ENCODE measurements at regions not wholly inside any gene's neighbourhood (a gene's known extent, or its start where the extent isn't known, plus 50 kb on each side); places are given as distances from the start of the nearest gene placed in this dataset.
A peak's percentile ranks its signal among the peaks of the same experiment; 100 is the strongest.

GRCh38 chr9:29212397-29213387, 1639.4 kb upstream of the C9orf72 start:
- Histone ChIP-seq H3K4me3 (peak overlapping the region; percentile 17), H3K36me3 (no peaks in the 10 kb centered on the region), H3K4me1 (no peaks in the 10 kb centered on the region), H3K9me3 (no peaks in the 10 kb centered on the region), H3K27ac (no peak overlapping the region), H3K9ac (ENCODE audit: low read depth in 2 of 2, low read length in 2 of 2) (no peak overlapping the region), H3K27me3 (peaks cover 41% of the 10 kb centered on the region)
- intact Hi-C loops (cut with DNase I) = no loop called here
- TF ChIP-seq CTCF (IDR thresholded peaks at IDR 0.05) = no peak
- DNase-seq = no peak

- Histone ChIP-seq H3K36me3 (no peaks in the 10 kb centered on the region), H3K4me1 (no peaks in the 10 kb centered on the region), H3K9me3 (no peaks in the 10 kb centered on the region), H3K9ac (ENCODE audit: low read depth in 2 of 2, low read length in 2 of 2) (no peak within 1 kb of the TSS), H3K27me3 (peaks cover 41% of the 10 kb centered on the region), H3K27ac (no peak within 1 kb of the TSS), H3K4me3 (peak within 1 kb of the TSS; percentile 17)
- TF ChIP-seq CTCF (IDR thresholded peaks at IDR 0.05) = no peak
- DNase-seq = no peak
- intact Hi-C loops (cut with DNase I) = no loop called here
Measured at GRCh38 chr9:29213417-29214153, 1640.3 kb upstream of the C9orf72 start, which contains the start of gene LINGO2. Gene LINGO2 (minus strand): TSS chr9:29213601.

DNA sequence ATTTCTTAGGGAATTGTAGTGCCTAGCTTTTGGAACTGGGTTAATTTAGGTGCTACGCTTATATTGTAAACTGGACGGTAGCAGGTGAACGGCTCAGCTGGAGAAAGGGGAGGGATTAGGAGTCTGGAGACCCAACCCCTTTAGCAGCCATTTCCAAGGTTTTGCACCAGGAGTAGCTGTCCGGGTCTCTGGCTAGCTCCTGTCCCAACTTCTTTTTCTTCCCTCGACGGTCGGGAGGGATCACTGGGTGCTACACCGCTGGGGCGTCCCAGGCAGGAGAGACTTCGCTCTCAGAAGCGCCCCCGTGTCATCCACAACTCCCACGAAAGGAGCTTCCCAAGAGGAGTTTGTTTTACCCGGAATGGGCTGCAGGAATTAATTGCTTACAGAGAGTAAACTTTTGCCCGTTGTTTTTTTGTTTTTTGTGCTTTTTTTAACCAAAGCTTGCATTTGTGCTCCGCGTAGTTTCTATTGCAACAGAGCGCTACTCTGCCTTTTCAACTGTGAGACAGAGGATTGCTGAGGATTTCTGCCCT, 1640.9 kb upstream of the C9orf72 start:
- H3K4me3 ChIP-seq = no peak overlapping the region
- H3K36me3 ChIP-seq = no peaks in the 10 kb centered on the region
- H3K9ac ChIP-seq (ENCODE audit: low read depth in 2 of 2, low read length in 2 of 2) = no peak overlapping the region
- peaks cover 41% of the 10 kb centered on the region for H3K27me3 ChIP-seq
- no peaks in the 10 kb centered on the region for H3K9me3 ChIP-seq
- TF ChIP-seq CTCF (IDR thresholded peaks at IDR 0.05) = no peak
- H3K27ac ChIP-seq = no peak overlapping the region
- H3K4me1 ChIP-seq = no peaks in the 10 kb centered on the region
- intact Hi-C loops (cut with DNase I) = no loop called here
- no peak for DNase-seq

- H3K27me3 ChIP-seq = peaks cover 41% of the 10 kb centered on the region
- no peak overlapping the region for H3K9ac ChIP-seq (ENCODE audit: low read depth in 2 of 2, low read length in 2 of 2)
- no peak overlapping the region for H3K27ac ChIP-seq
- no peak overlapping the region for H3K4me3 ChIP-seq
- no peak for TF ChIP-seq CTCF (IDR thresholded peaks at IDR 0.05)
- no peaks in the 10 kb centered on the region for H3K4me1 ChIP-seq
- intact Hi-C loops (cut with DNase I) = no loop called here
- no peaks in the 10 kb centered on the region for H3K36me3 ChIP-seq
- peak; percentile 14 for DNase-seq
- H3K9me3 ChIP-seq = no peaks in the 10 kb centered on the region
Measured at GRCh38 chr9:29214690-29215253, 1641.5 kb upstream of the C9orf72 start.

GRCh38 chr9:29217966-29218365, 1644.7 kb upstream of the C9orf72 start:
- H3K4me1 ChIP-seq = no peaks in the 10 kb centered on the region
- no peaks in the 10 kb centered on the region for H3K36me3 ChIP-seq
- H3K27me3 ChIP-seq = peaks cover 23% of the 10 kb centered on the region
- TF ChIP-seq CTCF (IDR thresholded peaks at IDR 0.05) = no peak
- no peak for DNase-seq
- H3K4me3 ChIP-seq = no peak overlapping the region
- H3K9ac ChIP-seq (ENCODE audit: low read depth in 2 of 2, low read length in 2 of 2) = no peak overlapping the region
- no peaks in the 10 kb centered on the region for H3K9me3 ChIP-seq
- intact Hi-C loops (cut with DNase I) = no loop called here
- no peak overlapping the region for H3K27ac ChIP-seq
